Activated naive CD4-positive, alpha-beta T cell treated with anti-CD3 and anti-CD28 coated beads, Interleukin-2, amount 50 U/mL, for 24 hours (primary cell): ENCODE measurements at regions not wholly inside any gene's neighbourhood (a gene's known extent, or its start where the extent isn't known, plus 50 kb on each side); places are given as distances from the start of the nearest gene placed in this dataset.

Experiments used
- H3K27ac Mint-ChIP-seq: one replicate; pipeline ENCODE4 v1.8.0; 2021; ENCODE audit warnings: mild to moderate bottlenecking, mixed read lengths
- H3K27me3 Mint-ChIP-seq: one replicate; pipeline ENCODE4 v1.8.0; 2021; ENCODE audit warnings: mixed read lengths
- H3K36me3 Mint-ChIP-seq: one replicate; pipeline ENCODE4 v1.8.0; 2021; ENCODE audit warnings: mixed read lengths
- H3K4me1 Mint-ChIP-seq: one replicate; pipeline ENCODE4 v1.8.0; 2021; ENCODE audit warnings: mixed read lengths
- H3K4me3 Mint-ChIP-seq: one replicate; pipeline ENCODE4 v1.8.0; 2021; ENCODE audit warnings: mild to moderate bottlenecking, mixed read lengths
- H3K9me3 Mint-ChIP-seq: one replicate; pipeline ENCODE4 v1.8.0; 2021; ENCODE audit warnings: mixed read lengths

- peaks cover 4% of the 10 kb centered on the region for H3K9me3 Mint-ChIP-seq
- no peaks in the 10 kb centered on the region for H3K4me1 Mint-ChIP-seq
These were observed 455.3 kb downstream of the HACE1 start for GRCh38 chr6:104404377-104404776.

DNA sequence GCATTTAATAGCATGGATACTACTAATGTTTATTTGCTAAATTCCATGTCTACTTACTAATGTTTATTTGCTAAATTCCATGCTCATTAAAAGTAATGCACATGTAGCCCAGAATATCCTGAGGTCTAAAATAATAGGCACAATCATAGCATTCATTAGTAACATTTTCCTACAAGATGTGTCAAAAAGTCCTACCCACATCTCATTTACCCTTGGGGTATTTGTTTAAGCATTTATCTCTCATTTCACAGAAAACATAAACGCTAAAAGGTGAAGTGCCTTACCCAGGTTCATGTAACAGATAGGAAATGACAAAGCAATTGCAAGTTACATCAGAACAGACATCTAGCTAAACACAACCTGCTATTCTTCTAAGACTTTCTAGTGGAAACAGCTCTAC lies 457.1 kb downstream of the HACE1 start:
- Mint-ChIP-seq H3K4me3 (no peak overlapping the region), H3K27ac (no peak overlapping the region), H3K36me3 (no peaks in the 10 kb centered on the region), H3K4me1 (no peaks in the 10 kb centered on the region), H3K27me3 (peaks cover 4% of the 10 kb centered on the region), H3K9me3 (peaks cover 4% of the 10 kb centered on the region)

More at GRCh38 chr6:104404377-104404776, 455.3 kb downstream of the HACE1 start:
- Mint-ChIP-seq H3K36me3 (no peaks in the 10 kb centered on the region), H3K4me3 (no peak overlapping the region), H3K27me3 (peaks cover 4% of the 10 kb centered on the region), H3K27ac (no peak overlapping the region)

GRCh38 chr6:104401926-104402325 lies 457.8 kb downstream of the HACE1 start:
- Mint-ChIP-seq H3K27me3 (peaks cover 4% of the 10 kb centered on the region), H3K9me3 (peaks cover 4% of the 10 kb centered on the region), H3K4me3 (no peak overlapping the region), H3K4me1 (no peaks in the 10 kb centered on the region), H3K27ac (no peak overlapping the region), H3K36me3 (no peaks in the 10 kb centered on the region)

- H3K36me3 Mint-ChIP-seq: no peaks in the 10 kb centered on the region
- no peaks in the 10 kb centered on the region for H3K4me1 Mint-ChIP-seq
- peaks cover 4% of the 10 kb centered on the region for H3K9me3 Mint-ChIP-seq
- H3K27me3 Mint-ChIP-seq: peaks cover 4% of the 10 kb centered on the region
- H3K4me3 Mint-ChIP-seq: no peak overlapping the region
- no peak overlapping the region for H3K27ac Mint-ChIP-seq
These were observed 458.9 kb downstream of the HACE1 start for GRCh38 chr6:104400844-104401243.

- Mint-ChIP-seq H3K27me3 (no peaks in the 10 kb centered on the region), H3K4me3 (no peak overlapping the region), H3K27ac (no peak overlapping the region), H3K9me3 (peaks cover 3% of the 10 kb centered on the region), H3K36me3 (no peaks in the 10 kb centered on the region), H3K4me1 (no peaks in the 10 kb centered on the region)
These were observed 463.6 kb downstream of the HACE1 start for GRCh38 chr6:104396077-104396476.

DNA sequence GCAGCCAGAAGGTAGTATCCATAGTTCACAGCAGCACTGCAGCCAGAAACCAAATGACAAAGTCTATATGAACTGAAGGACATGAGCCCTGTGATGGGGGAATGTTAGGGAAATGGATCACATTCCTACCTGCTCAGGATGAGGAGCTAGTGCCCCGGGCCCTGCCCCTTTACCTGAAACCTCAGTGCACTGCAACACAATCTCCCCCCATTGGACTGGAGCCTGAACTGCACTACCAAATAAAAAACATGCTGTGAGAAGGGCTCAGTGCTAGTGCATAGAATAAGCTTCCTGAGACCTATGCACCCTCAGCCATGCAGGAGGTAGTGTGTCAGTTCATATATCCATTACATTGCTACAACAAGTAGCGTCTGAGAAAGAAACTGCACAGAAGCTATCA lies 477.8 kb downstream of the HACE1 start:
- H3K4me3 Mint-ChIP-seq: no peak overlapping the region
- H3K27ac Mint-ChIP-seq: no peak overlapping the region
- H3K4me1 Mint-ChIP-seq: no peaks in the 10 kb centered on the region
- H3K9me3 Mint-ChIP-seq: peaks cover 9% of the 10 kb centered on the region
- H3K36me3 Mint-ChIP-seq: no peaks in the 10 kb centered on the region
- H3K27me3 Mint-ChIP-seq: no peaks in the 10 kb centered on the region

DNA sequence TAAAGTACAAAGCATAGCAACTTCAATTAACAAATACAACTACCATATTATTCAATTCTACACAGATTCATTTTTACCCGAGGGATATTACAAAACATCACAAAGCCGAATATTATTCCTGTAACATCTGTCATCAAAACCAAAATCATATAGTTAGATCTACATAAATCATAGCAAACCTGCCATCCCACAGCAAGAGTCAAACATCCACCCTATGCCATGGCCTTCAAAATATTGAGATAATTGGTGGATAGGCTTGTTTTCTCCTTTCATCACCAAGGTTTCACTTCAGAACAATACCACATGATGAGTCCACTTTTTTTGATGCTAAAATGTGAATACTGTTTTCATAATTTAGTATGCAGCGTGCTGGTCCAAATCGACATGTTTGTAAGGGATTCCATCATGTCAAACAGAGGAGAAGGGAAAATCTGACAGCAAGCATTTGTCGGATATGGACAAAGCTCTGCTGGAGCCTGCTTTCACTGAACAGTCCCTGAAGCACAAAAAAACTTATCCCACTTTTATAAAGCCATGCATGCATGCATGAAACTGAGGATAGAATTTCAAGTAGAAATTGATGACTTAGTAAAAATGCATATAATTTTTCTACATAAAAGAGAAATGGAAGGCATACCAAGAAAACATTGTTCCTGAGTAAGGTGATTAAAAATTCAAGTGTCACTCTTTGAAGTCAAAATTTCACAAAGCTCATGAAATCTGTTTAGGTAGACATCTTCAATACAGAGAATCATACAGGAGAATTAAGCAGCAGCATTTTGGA lies 494.1 kb downstream of the HACE1 start:
- Mint-ChIP-seq H3K36me3 (no peaks in the 10 kb centered on the region), H3K4me1 (no peaks in the 10 kb centered on the region), H3K27ac (no peak overlapping the region), H3K27me3 (no peaks in the 10 kb centered on the region), H3K4me3 (no peak overlapping the region), H3K9me3 (no peaks in the 10 kb centered on the region)

GRCh38 chr6:104357928-104358327 lies 501.8 kb downstream of the HACE1 start:
- no peaks in the 10 kb centered on the region for H3K36me3 Mint-ChIP-seq
- peaks cover 2% of the 10 kb centered on the region for H3K27me3 Mint-ChIP-seq
- H3K4me3 Mint-ChIP-seq: no peak overlapping the region
- H3K27ac Mint-ChIP-seq: no peak overlapping the region
- no peaks in the 10 kb centered on the region for H3K4me1 Mint-ChIP-seq
- no peaks in the 10 kb centered on the region for H3K9me3 Mint-ChIP-seq

- H3K27ac Mint-ChIP-seq: no peak overlapping the region
- H3K4me3 Mint-ChIP-seq: no peak overlapping the region
- H3K27me3 Mint-ChIP-seq: peaks cover 2% of the 10 kb centered on the region
- no peaks in the 10 kb centered on the region for H3K9me3 Mint-ChIP-seq
- H3K36me3 Mint-ChIP-seq: no peaks in the 10 kb centered on the region
- H3K4me1 Mint-ChIP-seq: no peaks in the 10 kb centered on the region
These were observed 503.5 kb downstream of the HACE1 start for GRCh38 chr6:104356197-104356596.

DNA sequence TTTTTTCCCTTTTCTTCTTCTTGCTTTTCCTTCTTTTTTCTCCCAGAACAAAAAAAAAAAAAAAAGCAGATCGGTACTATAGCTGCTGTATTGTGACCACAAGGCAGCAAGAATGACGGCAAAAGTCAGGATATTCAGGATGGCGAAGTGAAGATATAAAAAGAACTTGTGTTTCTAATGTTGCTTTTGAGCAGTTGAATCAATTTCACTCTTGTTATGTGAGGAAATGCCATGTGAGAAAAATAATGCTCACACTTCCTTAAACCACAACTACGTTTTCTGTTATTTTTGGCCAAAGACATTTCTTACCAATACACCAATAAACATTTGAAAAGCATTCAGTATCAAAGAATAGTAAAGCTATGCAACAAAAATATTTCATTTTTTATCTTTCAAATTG lies 510.5 kb downstream of the HACE1 start:
- H3K4me1 Mint-ChIP-seq: no peaks in the 10 kb centered on the region
- no peaks in the 10 kb centered on the region for H3K36me3 Mint-ChIP-seq
- no peak overlapping the region for H3K4me3 Mint-ChIP-seq
- no peaks in the 10 kb centered on the region for H3K9me3 Mint-ChIP-seq
- no peaks in the 10 kb centered on the region for H3K27me3 Mint-ChIP-seq
- H3K27ac Mint-ChIP-seq: no peak overlapping the region

GRCh38 chr6:104344223-104344622 lies 515.5 kb downstream of the HACE1 start:
- Mint-ChIP-seq H3K27me3 (no peaks in the 10 kb centered on the region), H3K36me3 (no peaks in the 10 kb centered on the region), H3K4me1 (no peaks in the 10 kb centered on the region), H3K9me3 (no peaks in the 10 kb centered on the region), H3K4me3 (no peak overlapping the region), H3K27ac (no peak overlapping the region)

- H3K9me3 Mint-ChIP-seq: no peaks in the 10 kb centered on the region
- no peaks in the 10 kb centered on the region for H3K4me1 Mint-ChIP-seq
These were observed 527.4 kb downstream of the HACE1 start for GRCh38 chr6:104332364-104332763.

DNA sequence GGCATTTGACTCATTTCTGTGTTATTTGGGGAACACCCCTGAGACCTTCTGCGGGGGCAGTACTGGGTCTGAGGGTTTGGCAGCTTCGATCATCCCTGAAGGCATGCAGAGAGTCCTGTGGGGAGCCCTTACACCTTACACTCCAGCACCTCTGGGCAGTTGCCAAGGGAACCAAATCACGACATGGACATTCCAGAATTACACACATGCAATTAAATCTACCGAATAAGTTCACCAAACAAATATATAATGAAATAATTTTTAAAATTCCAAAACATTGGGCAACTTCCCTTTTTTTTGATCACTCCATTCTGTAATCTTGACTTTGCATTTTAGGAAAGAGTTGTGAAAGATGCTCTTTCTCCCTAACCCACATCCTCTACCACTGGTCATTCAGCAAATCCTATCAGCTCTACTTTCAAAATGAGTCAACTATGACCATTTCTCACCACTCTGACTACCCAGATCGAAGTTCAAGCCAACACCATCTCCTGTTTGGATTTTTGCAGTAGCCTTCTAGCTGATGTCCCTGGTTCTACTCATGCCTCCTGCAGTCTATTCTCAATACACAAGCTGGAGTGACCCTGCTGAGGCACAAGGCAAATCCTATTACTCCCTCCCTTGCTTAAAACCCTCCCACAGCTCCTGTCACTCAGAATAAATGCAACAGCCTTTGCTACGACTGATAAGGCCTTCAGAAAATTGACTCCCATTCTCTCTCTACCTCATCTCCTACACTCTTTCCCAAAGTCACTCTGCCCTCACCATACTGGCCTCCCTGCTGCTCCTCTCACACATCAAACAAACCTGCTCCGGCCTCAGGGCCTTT lies 533.3 kb downstream of the HACE1 start:
- H3K36me3 Mint-ChIP-seq: no peaks in the 10 kb centered on the region
- peaks cover 1% of the 10 kb centered on the region for H3K27me3 Mint-ChIP-seq
- H3K4me3 Mint-ChIP-seq: no peak overlapping the region
- H3K4me1 Mint-ChIP-seq: no peaks in the 10 kb centered on the region
- no peaks in the 10 kb centered on the region for H3K9me3 Mint-ChIP-seq
- no peak overlapping the region for H3K27ac Mint-ChIP-seq

More at GRCh38 chr6:104332364-104332763, 527.4 kb downstream of the HACE1 start:
- Mint-ChIP-seq H3K27me3 (peaks cover 1% of the 10 kb centered on the region), H3K4me3 (no peak overlapping the region), H3K36me3 (no peaks in the 10 kb centered on the region), H3K27ac (no peak overlapping the region)

DNA sequence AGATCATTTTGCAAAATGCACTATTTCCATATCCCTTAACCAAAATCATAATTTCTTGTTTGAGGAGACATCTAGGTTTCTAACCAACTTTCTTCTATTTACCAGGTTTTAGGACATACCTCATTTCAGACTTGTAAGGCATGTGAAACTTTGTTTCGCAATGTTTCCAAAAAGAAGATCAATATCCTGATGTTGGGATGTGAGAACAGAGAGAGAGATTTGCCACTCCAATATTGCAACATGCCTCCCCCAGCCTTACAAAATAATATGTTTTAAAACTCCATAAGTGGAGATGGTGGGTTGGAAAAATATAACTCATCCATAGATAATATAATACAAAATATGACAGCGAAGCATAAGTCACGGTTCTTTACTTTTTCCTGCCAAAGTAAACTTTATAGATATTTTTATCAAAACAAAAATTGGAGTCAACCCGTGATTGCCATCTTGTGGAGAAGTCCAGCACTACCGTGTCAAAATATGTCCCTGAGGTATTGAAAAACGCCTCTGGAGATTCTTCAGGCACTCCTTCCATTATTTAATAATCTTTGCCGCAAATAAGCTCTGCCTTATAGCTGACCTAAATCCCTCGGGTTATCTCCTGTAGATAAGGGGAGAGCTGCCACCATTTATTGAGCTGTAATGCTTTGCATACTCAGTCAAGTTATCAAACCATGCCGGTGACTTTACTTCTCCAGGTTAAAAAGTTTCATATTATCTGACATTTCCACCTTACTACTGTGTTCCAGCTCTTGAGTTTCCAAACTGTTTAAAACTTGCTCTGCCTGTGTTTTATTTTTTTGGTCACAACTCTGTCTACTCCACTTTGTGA lies 534.2 kb downstream of the HACE1 start:
- H3K4me1 Mint-ChIP-seq: no peaks in the 10 kb centered on the region
- no peaks in the 10 kb centered on the region for H3K36me3 Mint-ChIP-seq
- no peaks in the 10 kb centered on the region for H3K9me3 Mint-ChIP-seq
- peaks cover 1% of the 10 kb centered on the region for H3K27me3 Mint-ChIP-seq
- no peak overlapping the region for H3K27ac Mint-ChIP-seq
- no peak overlapping the region for H3K4me3 Mint-ChIP-seq

- Mint-ChIP-seq H3K4me1 (no peaks in the 10 kb centered on the region), H3K36me3 (no peaks in the 10 kb centered on the region), H3K27me3 (peaks cover 1% of the 10 kb centered on the region), H3K27ac (no peak overlapping the region), H3K4me3 (no peak overlapping the region), H3K9me3 (no peaks in the 10 kb centered on the region)
These were observed 535.4 kb downstream of the HACE1 start for GRCh38 chr6:104324301-104324700.
